RPMI7951 (cell line): ENCODE measurements at regions not wholly inside any gene's neighbourhood (a gene's known extent, or its start where the extent isn't known, plus 50 kb on each side); places are given as distances from the start of the nearest gene placed in this dataset.
A peak's percentile ranks its signal among the peaks of the same experiment; 100 is the strongest.

Experiments used
- DNase-seq: peaks from one replicate; pipeline ENCODE4 v3.0.0-alpha.2; 2012; ENCODE audit warnings: low read depth

- peak; percentile 19 for DNase-seq
These were observed 233.6 kb downstream of the TRIML1 start for GRCh38 chr4:188372829-188373228.

- no peak for DNase-seq
These were observed 235.6 kb downstream of the TRIML1 start for GRCh38 chr4:188374871-188375270.

GRCh38 chr4:188377816-188378215 lies 238.6 kb downstream of the TRIML1 start:
- no peak for DNase-seq

GRCh38 chr4:188383180-188383579 lies 243.9 kb downstream of the TRIML1 start:
- DNase-seq = no peak

GRCh38 chr4:188387179-188387791 lies 248.0 kb downstream of the TRIML1 start:
- DNase-seq = peak; percentile 57

- peak; percentile 32 for DNase-seq
These were observed 252.1 kb downstream of the TRIML1 start for GRCh38 chr4:188391349-188391748.

GRCh38 chr4:188396037-188396436 lies 256.8 kb downstream of the TRIML1 start:
- DNase-seq = no peak

- no peak for DNase-seq
These were observed 260.6 kb downstream of the TRIML1 start for GRCh38 chr4:188399834-188400233.

GRCh38 chr4:188400451-188400850 lies 261.2 kb downstream of the TRIML1 start:
- DNase-seq = peak; percentile 57

GRCh38 chr4:188403272-188403671 lies 264.0 kb downstream of the TRIML1 start:
- DNase-seq = peak; percentile 59

- DNase-seq = peak; percentile 87
These were observed 266.0 kb downstream of the TRIML1 start for GRCh38 chr4:188405071-188405835.

- DNase-seq = peak; percentile 79
These were observed 269.2 kb downstream of the TRIML1 start for GRCh38 chr4:188408244-188409030.

GRCh38 chr4:188409851-188410250 lies 270.6 kb downstream of the TRIML1 start:
- no peak for DNase-seq

GRCh38 chr4:188411805-188412204 lies 272.6 kb downstream of the TRIML1 start:
- no peak for DNase-seq

- no peak for DNase-seq
These were observed 273.3 kb downstream of the TRIML1 start for GRCh38 chr4:188412499-188412898.

- peak; percentile 68 for DNase-seq
These were observed 275.2 kb downstream of the TRIML1 start for GRCh38 chr4:188414441-188414840.

GRCh38 chr4:188417181-188417580 lies 277.9 kb downstream of the TRIML1 start:
- DNase-seq = no peak

GRCh38 chr4:188423039-188423438 lies 283.8 kb downstream of the TRIML1 start:
- DNase-seq = peak; percentile 42

GRCh38 chr4:188428935-188429334 lies 289.7 kb downstream of the TRIML1 start:
- peak; percentile 85 for DNase-seq

GRCh38 chr4:188429965-188430364 lies 290.7 kb downstream of the TRIML1 start:
- no peak for DNase-seq

- no peak for DNase-seq
These were observed 291.1 kb downstream of the TRIML1 start for GRCh38 chr4:188430384-188430783.

GRCh38 chr4:188432328-188432727 lies 293.1 kb downstream of the TRIML1 start:
- DNase-seq = peak; percentile 52
